ENCODE measurements at regions not wholly inside any gene's neighbourhood (a gene's known extent, or its start where the extent isn't known, plus 50 kb on each side); places are given as distances from the start of the nearest gene placed in this dataset.

DNA sequence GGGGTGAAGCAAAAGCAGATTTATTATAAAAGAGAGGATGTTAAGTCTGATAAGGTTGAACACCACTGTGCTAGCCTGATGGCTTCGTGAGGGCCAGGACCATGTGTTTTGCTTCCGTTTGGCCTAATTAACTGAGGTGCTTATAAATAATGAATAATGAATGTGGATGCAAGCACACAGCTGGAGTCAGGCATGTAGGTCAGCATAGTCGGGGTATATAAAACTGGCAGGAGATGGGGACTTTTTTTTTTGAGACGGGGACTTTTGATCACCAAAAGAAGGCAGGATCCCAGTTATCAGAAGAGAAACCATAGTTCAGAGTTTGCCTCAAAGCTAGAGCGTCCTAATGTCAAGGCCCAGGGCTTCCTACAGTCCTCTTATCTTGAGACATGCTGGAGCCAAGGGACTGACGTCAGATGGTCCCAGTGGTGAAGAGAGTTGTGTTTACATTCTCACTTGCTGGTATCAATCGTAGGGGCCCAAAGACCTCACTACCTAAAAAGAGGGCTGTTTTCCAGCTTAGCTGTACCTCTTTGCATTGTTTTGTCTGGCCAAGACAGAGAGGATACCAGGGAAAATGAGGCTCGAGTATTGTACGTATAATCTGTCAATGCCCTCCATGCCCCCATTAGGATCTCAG, 50.4 kb downstream of the RTL9 start:
- no peaks in the 10 kb centered on the region for H3K9me3 ChIP-seq (ENCODE audit: control insufficient read depth, insufficient read depth, low read length)
- no peaks in the 10 kb centered on the region for H4K20me1 ChIP-seq (ENCODE audit: control insufficient read depth, insufficient read depth, low read depth, low read length)
- no peak overlapping the region for H3K4me3 ChIP-seq (ENCODE audit: low read length)
- H3K36me3 ChIP-seq (ENCODE audit: control insufficient read depth, low read length): no peaks in the 10 kb centered on the region
- H3K4me2 ChIP-seq (ENCODE audit: low read length): no peak overlapping the region
- TF ChIP-seq, protein P1, sequence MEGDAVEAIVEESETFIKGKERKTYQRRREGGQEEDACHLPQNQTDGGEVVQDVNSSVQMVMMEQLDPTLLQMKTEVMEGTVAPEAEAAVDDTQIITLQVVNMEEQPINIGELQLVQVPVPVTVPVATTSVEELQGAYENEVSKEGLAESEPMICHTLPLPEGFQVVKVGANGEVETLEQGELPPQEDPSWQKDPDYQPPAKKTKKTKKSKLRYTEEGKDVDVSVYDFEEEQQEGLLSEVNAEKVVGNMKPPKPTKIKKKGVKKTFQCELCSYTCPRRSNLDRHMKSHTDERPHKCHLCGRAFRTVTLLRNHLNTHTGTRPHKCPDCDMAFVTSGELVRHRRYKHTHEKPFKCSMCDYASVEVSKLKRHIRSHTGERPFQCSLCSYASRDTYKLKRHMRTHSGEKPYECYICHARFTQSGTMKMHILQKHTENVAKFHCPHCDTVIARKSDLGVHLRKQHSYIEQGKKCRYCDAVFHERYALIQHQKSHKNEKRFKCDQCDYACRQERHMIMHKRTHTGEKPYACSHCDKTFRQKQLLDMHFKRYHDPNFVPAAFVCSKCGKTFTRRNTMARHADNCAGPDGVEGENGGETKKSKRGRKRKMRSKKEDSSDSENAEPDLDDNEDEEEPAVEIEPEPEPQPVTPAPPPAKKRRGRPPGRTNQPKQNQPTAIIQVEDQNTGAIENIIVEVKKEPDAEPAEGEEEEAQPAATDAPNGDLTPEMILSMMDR (IDR thresholded peaks at IDR 0.05; ENCODE audit: low read depth, low read length, poor library complexity, severe bottlenecking): no peak
- TF ChIP-seq EZH2phosphoT487 (IDR thresholded peaks at IDR 0.05; ENCODE audit: borderline replicate concordance, low read length): no peak
- no peaks in the 10 kb centered on the region for H3K79me2 ChIP-seq (ENCODE audit: control insufficient read depth, low read length)
- no peaks in the 10 kb centered on the region for H3F3A ChIP-seq (ENCODE audit: control insufficient read depth, insufficient read depth)
- H3K4me1 ChIP-seq (ENCODE audit: control insufficient read depth, low read length): no peaks in the 10 kb centered on the region
- H3K27ac ChIP-seq (ENCODE audit: low read depth, low read length): no peak overlapping the region
- no peaks in the 10 kb centered on the region for H3K27me3 ChIP-seq (ENCODE audit: control insufficient read depth, low read length)
- no peaks in the 10 kb centered on the region for H3K9me2 ChIP-seq (replicated peaks; ENCODE audit: control insufficient read depth, low read length)

DNA sequence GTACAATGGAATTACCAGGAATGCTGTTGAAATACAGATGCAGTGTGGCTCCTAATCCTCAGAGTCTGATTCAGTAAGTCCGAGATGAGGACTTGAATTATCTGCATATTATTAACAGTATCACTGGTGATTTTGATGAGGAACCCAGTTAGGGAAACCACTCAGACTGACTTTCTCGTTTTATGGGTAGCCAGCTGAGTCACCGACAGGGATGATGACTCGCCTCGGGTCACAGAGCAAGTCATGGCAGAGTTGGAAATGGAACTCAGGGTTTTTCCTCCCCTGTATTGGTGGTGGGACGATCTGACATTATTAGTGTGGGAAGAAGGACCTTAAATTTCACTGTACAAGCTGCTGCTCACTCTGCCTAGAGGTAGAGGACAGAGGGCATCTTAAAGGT, 51.3 kb downstream of the RTL9 start:
- Histone ChIP-seq H3K27me3 (ENCODE audit: control insufficient read depth, low read length) (no peaks in the 10 kb centered on the region), H3K27ac (ENCODE audit: low read depth, low read length) (no peak overlapping the region), H3F3A (ENCODE audit: control insufficient read depth, insufficient read depth) (no peaks in the 10 kb centered on the region), H4K20me1 (ENCODE audit: control insufficient read depth, insufficient read depth, low read depth, low read length) (no peaks in the 10 kb centered on the region), H3K36me3 (ENCODE audit: control insufficient read depth, low read length) (no peaks in the 10 kb centered on the region), H3K4me1 (ENCODE audit: control insufficient read depth, low read length) (0 out of 2 replicates have a peak, but pooled peaks cover 4% of the 10 kb centered on the region), H3K79me2 (ENCODE audit: control insufficient read depth, low read length) (no peaks in the 10 kb centered on the region), H3K9me3 (ENCODE audit: control insufficient read depth, insufficient read depth, low read length) (no peaks in the 10 kb centered on the region), H3K9me2 (replicated peaks; ENCODE audit: control insufficient read depth, low read length) (no peaks in the 10 kb centered on the region), H3K4me3 (ENCODE audit: low read length) (no peak overlapping the region), H3K4me2 (ENCODE audit: low read length) (no peak overlapping the region)
- TF ChIP-seq, protein P1 (IDR thresholded peaks at IDR 0.05; ENCODE audit: low read depth, low read length, poor library complexity, severe bottlenecking): no peak
- no peak for TF ChIP-seq EZH2phosphoT487 (IDR thresholded peaks at IDR 0.05; ENCODE audit: borderline replicate concordance, low read length)

- no peak overlapping the region for H3K4me3 ChIP-seq (ENCODE audit: low read length)
- H3K36me3 ChIP-seq (ENCODE audit: control insufficient read depth, low read length): no peaks in the 10 kb centered on the region
- TF ChIP-seq, protein P1 (IDR thresholded peaks at IDR 0.05; ENCODE audit: low read depth, low read length, poor library complexity, severe bottlenecking): no peak
- no peak overlapping the region for H3K27ac ChIP-seq (ENCODE audit: low read depth, low read length)
- no peaks in the 10 kb centered on the region for H3K27me3 ChIP-seq (ENCODE audit: control insufficient read depth, low read length)
- H3K79me2 ChIP-seq (ENCODE audit: control insufficient read depth, low read length): no peaks in the 10 kb centered on the region
- no peaks in the 10 kb centered on the region for H3K9me3 ChIP-seq (ENCODE audit: control insufficient read depth, insufficient read depth, low read length)
- no peak overlapping the region for H3K4me2 ChIP-seq (ENCODE audit: low read length)
- no peaks in the 10 kb centered on the region for H3F3A ChIP-seq (ENCODE audit: control insufficient read depth, insufficient read depth)
- 0 out of 2 replicates have a peak, but pooled peaks cover 4% of the 10 kb centered on the region for H3K4me1 ChIP-seq (ENCODE audit: control insufficient read depth, low read length)
- H3K9me2 ChIP-seq (replicated peaks; ENCODE audit: control insufficient read depth, low read length): no peaks in the 10 kb centered on the region
- H4K20me1 ChIP-seq (ENCODE audit: control insufficient read depth, insufficient read depth, low read depth, low read length): no peaks in the 10 kb centered on the region
These were observed 52.0 kb downstream of the RTL9 start for GRCh38 chrX:110410603-110411002.

All from DOHH2 (cell line).